Limb (tissue), 2 donors: ENCODE measurements at regions not wholly inside any gene's neighbourhood (a gene's known extent, or its start where the extent isn't known, plus 50 kb on each side); places are given as distances from the start of the nearest gene placed in this dataset.
A peak's percentile ranks its signal among the peaks of the same experiment; 100 is the strongest.
"Not testable (repeated sequence)": the region's sequence is repeated elsewhere in the genome, so short reads cannot be mapped to it uniquely, and the experiment has no call there.

Experiments used
- DNase-seq, 2 donors: peaks; one replicate each; pipeline ENCODE4 v3.0.0-alpha.2; 2016; ENCODE audit errors: extremely low spot score in 2 of 2

GRCh38 chr18:22695674-22696073, 237.5 kb upstream of the RBBP8 start:
- DNase-seq: no peak

DNA sequence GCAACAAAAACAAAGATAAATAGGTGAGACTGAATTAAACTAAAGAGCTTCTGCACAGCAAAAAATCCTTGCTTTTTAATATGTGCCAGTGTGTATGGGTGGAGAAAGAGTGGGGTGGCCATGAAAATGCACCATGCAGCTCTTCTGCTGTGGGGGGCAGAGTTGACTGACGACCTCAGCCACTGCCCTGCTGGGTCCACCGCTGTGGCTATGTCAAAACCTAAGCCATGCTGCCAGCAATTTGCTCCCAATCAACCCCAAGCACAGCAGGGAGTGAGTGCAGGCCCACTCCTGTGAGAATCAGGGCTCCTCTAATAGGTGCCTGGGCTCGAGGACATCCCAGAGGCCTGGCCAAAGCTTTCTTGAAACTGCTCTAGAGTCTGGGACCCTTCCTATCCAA, 235.6 kb upstream of the RBBP8 start:
- DNase-seq: no peak

GRCh38 chr18:22698711-22699110, 234.4 kb upstream of the RBBP8 start:
- DNase-seq: no peak

DNA sequence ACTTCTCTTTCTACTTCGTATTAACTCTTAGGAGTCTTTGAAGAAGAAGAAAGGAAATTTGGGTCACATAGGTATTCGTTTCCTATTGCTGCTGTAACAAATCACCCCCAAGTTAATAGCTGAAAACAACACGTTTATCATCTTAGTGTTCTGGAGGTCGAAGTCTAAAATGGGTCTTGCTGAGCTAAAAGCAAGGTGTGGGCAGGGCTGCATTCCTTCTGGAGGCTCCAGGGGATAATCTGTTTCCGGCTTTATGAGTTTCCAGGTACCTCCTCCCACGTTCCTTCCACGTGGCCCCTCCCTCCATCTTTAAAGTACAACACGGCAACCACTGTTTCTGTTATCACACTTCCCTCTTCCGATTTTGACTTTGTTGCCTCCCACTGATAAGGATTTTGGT, 233.5 kb upstream of the RBBP8 start:
- no peak for DNase-seq

DNA sequence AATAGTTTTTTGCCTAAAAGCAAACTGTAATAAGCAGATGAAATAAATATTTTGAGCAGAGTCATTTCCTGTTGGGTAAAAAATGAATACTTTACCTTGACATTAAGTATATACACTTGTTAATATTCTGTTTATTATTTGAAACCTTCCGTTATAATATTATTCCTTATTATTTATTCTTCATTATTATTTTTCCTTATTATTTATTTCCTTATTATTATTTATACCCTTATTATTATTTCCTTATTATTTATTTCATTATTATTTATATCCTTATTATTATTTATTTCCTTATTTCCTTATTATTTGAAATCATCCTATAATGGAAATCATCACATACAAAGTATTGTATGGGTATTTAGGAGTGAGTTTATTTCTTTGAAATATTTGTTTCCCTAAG, 232.2 kb upstream of the RBBP8 start:
- DNase-seq: no peak

DNA sequence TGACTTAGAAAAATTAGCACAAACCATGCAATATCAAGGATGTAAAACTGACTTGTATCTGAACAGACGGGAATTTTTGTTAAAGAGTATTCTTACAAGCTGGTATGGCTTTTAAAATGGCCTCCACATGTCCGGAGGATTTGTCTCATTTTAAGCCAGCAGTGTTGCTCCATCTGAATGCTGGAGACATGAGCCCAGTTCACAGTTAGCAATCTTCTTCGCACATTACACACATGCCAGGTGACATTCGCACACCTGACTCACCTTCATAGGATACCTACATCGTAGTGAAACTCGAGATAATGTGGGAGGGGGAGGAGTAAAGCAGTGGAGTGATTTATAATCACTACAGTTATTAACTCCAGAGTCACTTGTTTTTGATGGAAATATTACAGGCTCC, 231.8 kb upstream of the RBBP8 start:
- no peak for DNase-seq

DNA sequence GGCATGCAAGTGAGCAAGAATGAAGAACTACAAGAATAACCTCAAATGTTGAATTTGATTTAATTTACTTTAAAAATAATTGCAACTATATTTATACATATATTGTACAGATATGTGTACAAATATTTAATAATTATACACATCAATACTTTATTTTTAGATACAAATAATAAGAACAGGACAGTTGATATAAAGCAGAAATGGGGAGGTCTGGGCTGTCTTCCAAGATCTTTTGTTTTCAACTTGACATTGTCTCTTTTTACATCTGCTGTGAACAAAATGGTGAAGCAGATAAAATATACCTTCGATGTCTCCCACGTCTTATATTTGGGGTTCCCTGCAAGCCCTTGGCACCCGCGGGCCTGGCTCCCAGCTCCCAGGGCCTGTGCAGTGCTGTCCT, 231.3 kb upstream of the RBBP8 start:
- DNase-seq: no peak

DNA sequence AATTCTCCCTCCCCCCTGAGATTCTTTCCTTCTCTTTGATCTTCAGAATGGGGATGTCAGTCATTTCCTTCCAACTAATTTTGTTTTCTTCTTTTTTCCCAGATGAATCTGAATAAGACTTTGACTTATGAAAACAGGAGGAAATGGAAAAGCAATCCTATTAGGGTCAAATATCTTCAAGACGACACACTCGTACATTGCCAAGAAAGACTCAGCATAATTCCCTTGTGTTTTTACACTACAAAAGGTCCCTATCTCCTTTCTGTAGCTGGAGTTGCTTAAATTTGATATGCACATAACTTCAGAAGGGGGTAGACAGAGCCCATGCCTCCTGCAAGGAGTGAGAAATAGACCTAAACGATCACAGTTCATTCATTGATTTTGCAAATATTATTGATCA, 230.3 kb upstream of the RBBP8 start:
- no peak for DNase-seq

DNA sequence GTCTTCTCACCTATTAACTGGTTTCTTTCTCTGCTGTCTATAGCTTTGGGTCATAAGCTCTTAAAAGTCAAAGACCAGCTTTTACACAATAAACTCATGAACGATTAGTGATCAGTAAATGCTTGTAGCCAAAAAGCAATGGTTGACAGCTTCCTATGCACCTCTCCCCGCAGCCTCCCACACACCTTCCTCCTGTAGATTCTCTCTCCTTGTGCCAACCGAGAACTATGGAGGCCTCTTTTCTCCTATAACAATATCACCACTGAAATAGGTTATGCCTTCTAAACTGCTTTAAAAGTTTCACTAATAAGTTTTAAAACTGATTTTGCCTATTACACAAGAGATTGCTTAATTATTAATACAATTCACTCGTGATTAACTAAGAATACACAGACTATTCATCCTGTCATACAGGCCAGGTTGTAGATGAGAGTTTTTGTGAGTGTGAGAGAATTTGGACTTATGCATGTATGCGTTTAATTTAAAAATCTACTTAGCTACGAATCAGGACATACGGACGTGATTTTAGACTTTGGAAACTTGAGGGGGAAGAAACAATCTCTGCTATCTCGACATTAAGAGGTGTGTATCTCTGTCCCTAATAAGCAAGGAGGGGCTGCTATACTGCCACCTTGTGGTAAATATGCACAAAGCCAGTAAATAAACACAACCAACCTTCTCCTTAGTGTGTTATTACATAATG, 229.1 kb upstream of the RBBP8 start:
- no peak for DNase-seq

- DNase-seq: no peak
These were observed 228.6 kb upstream of the RBBP8 start for GRCh38 chr18:22704586-22704918.

DNA sequence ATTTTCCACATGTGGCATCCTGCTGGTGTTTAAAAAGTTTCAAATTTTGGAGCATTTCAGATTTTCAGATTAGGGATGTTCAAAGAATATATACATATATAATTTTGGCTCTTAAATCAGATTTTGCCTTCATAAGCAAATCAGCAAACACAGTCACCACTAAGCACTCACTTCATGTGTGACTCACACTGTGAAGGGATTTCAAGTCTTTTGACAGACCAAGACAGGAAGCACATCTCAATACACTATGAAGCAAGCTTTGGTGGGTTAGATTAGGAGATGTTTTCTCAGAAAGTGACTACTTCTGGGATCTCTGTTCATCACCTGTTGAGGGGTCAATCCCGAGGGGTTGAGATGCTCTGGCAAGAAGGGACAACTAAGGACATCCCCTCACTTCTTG, 227.8 kb upstream of the RBBP8 start:
- DNase-seq: no peak

DNA sequence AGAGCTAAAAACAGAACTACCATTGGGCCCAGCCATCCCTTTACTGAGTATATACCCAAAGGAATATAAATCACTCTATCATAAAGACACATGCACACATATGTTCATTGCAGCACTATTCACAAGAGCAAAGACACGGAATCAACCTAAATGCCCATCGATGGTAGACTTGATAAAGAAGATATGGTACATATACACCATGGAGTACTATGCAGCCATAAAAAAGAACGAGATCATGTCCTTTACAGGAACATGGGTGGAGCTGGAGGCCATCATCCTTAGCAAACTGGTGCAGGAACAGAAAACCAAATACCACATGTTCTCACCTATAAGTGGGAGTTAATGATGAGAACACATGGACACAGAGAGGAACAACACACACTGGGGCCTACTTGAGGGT, 227.1 kb upstream of the RBBP8 start:
- not testable (repeated sequence) for DNase-seq

GRCh38 chr18:22709288-22710060, 223.7 kb upstream of the RBBP8 start:
- no peak for DNase-seq

GRCh38 chr18:22710673-22711191, 222.4 kb upstream of the RBBP8 start:
- DNase-seq: no peak

GRCh38 chr18:22711192-22711685, 221.9 kb upstream of the RBBP8 start:
- DNase-seq: peak in 1 of 2 donors; percentile 36

DNA sequence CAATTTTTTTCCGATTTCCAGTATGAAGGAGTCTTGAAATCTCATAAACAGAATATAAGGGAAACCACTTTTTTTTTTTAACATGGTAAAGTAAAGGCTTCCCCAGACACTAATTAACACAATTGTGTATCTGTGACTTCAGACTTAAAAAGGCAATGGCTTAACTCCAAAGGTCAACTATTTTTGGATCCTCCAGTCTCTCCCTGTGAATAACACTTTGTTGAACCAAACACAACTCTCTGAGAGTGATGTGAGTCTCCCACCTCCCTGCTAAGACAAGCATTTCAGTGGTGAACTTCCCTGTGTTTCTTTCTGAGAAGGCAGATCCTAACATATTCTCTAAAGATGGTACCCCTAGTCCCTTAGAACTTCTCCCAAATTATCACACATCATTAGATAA, 219.6 kb upstream of the RBBP8 start:
- DNase-seq: no peak

- DNase-seq: not testable (repeated sequence)
These were observed 215.6 kb upstream of the RBBP8 start for GRCh38 chr18:22717536-22717935.

DNA sequence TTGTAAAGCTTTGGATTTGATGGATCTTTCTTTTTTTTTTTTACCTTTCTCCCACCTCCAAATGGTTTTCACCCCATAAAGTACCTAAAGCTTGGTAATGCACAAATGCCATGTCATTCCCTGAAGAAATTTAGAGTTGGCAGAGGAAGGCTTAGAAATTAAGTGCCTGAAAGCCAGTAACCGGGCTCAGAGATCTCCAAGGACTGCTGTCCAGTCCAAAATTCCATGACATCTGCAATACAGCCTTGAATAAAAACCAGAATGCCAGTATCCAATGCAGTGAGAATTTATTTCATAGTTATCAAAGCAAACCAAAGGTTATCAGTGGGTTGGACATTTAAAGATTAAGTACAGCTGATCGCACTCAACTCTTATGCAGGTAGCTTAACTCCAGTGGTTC, 209.9 kb upstream of the RBBP8 start:
- DNase-seq: no peak

- no peak for DNase-seq
These were observed 209.4 kb upstream of the RBBP8 start for GRCh38 chr18:22723773-22724172.

DNA sequence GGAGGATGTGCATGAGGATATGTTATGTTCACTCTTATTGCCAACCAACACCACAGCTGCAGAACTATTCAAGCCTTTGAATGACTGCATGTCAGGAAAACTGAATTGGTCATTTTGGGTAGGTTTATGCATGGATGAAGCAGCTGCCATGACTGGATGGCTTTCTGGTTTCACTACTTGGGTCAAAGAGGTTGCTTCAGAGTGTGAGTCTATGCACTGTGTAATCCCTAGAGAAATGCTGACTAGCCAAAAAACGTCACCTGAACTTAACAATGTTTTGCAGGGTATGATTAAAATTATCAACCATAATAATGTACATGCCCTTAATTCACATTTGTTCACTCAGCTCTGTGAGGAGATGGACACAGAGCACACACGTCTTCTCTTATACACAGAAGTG, 206.7 kb upstream of the RBBP8 start:
- no peak for DNase-seq

DNA sequence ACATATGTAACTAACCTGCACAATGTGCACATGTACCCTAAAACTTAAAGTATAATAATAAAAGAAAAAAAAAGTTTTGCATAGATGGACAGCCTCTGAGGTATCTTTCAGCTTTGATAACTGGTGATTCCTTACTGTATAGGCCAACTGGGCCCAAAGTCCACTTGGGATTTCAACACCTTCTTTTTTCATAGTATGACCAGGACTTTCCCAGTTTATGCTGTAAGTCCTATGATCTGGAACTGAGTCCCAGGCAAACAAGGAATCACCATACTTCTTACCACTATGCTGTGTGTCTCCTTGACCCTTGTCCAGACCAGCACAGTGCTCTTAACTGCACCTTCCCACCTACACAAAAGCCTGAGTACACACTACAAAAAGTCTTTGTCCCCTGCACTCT, 205.1 kb upstream of the RBBP8 start:
- DNase-seq: no peak

- no peak for DNase-seq
These were observed 204.5 kb upstream of the RBBP8 start for GRCh38 chr18:22728481-22729105.
